GM21515 (cell line): ENCODE measurements at regions not wholly inside any gene's neighbourhood (a gene's known extent, or its start where the extent isn't known, plus 50 kb on each side); places are given as distances from the start of the nearest gene placed in this dataset.

Experiments
- ATAC-seq: cut with Tn5 transposase; IDR thresholded peaks from one replicate; pipeline ENCODE4 v1.9.1; 2021; ENCODE audit not compliant: unreplicated experiment

DNA sequence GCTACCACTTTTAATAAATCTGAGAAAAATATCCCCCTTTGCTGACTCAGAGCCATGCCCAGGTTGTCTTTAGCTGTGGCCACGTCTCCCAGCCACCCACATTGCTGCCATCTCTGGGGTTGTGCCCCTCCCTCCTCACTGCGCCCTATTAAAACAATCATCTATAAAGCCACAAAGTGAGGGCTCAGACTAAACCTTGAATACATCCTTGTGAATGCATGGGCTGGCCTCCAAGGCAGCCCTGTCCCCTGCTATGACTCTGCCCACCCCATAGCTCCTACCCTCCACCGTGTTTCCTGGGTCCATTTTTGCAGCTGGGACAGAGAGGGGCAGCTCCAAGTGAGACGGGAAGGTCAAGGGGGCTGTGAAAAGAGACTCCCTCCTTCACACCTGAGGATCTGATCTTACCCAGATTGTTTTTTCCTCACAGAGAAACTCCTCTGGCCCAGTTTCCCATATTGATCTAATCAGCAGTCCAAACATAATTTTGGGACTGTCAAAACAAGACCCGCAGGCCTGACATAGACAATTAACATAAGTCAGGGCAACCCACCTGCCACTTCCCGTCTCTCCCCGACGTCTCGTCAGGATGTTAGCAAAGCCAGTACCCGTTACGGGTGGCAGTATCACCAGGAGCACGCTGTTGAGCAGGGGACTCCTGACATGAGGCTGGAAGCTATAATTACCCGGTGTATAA is 199.0 kb downstream of the KATNAL1 start:
- ATAC-seq, result no peak

DNA sequence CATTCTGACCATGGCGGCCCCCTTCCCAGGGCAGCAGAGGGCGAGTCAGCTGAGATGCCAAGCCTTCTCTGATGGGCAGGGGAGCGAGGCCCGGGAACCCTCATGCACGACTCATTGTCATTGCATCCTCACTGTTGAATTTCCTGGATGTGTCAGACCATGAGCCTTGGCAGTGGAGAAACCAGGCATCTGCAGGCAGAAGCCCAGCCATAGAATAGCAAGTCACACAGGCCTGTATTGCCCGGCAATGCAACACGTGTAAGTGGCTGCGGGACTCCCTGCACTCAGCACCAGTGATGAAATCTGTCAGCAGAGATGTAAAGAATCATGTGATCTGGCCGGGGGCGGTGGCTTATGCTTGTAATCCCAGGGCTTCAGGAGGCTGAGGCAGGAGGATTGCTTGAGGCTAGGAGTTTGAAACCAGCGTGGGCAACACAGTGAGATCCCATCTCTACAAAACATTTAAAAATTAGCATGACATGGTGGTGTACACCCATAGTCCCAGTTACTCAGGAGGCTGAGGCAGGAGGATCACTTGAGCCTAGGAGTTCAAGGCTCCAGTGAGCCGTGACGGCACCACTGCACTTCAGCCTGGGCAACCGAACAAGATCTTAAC is 199.7 kb downstream of the KATNAL1 start:
- no peak for ATAC-seq

DNA sequence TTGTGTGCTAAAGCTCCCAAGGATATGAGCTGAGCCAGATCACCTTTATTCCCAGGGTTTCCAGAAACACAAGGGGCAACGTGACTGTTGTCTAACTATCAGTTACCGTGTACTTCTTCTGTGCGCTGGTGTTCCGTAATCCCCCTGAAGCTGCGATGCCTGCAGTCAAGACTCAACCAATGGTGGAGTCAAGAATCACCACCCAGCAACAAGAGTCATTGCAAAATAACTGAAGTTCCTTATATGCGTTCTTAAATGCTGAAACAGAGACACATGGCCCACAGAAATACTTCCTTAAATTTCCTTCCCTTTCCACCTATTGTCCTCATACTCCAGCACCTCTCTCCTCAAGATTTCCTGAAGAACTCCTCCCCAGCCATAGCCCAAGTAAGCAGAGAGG is 200.2 kb downstream of the KATNAL1 start:
- no peak for ATAC-seq

DNA sequence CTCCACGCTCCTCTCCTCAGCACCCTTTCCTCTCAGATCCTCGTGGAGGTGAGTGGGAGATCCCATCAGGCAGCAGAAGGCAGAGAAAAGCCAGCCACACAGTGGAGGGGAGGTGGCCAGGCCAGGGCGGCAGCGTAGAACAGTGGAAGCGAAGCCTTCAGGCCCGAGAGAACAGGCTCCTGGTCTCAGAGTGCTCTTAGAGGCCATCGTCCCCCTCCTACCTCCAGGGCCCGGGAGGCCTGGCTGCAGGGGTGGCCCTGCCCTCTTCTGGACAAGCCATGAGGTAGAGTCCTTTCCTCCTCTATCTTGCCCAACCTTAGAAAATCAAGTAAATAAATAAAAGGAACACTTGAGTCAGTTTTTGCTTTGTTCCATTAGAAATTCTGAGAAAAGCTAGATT is 202.0 kb downstream of the KATNAL1 start:
- ATAC-seq, result no peak

DNA sequence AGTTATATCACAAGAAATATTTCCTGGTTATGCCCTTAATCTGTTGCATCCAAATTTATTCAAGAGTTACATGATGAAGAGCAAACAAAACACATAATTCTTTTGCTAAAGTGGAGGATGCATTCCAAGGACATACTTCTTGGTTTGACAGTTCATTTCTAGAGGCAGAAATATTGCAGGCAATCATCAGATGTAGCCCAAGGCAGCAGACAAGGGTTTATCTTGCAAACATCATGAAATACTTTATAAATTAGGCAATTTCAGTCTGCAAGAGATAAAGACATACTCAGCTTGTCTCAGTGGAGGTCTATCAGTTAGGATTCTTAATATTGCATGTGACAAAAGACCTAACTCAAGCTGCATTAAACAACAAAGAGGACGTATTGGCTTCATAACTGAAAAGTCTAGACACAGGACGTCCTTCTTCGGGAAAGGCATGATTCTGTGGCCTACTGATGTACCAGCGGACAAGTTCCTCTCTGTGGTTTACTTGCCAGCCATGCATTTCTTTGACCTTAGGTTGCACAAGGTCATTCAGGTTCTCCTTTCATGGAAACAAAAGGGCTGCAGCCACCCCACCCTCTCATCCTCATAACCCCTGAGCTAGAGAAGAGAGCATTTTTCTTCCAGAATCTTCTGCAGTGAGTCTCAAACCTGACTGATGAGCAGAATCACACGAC is 204.1 kb downstream of the KATNAL1 start:
- no peak for ATAC-seq

DNA sequence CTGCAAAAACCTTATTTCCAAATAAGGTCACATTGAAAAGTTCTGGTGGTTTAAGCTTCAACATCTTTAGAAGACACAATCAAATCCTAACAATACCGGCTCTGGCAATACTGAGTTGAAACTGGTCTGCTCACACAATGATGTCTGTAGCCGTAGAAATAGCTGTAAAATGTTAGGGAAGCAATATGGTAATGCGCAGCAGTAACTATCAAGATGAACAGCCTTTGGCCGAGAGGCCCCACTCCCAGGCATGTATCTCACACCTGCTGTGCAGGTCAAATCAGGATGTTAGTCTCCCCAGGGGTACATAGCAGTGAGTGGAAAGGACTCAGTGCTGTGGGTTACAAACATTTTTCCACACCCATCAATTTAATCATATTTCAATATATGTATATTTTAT is 207.1 kb downstream of the KATNAL1 start:
- no peak for ATAC-seq

DNA sequence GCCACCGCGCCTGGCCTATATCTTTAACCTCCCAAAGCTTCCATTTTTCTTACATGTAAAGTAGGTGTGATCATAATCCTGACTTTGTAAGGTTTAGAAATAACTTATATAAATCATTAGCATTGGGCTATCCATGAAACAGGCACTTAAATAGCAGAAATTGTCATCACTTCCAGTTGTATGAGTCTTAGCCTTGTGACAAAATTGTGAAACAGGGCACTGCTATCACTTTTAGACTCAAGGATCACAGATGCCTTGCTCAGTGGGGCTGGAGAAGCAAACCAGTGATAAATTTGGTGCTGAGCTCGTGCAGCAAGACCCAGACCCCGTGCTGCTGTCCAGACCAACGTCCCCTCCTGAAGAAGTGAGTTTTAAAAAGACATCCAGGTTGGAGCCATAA is 209.7 kb downstream of the KATNAL1 start:
- no peak for ATAC-seq

DNA sequence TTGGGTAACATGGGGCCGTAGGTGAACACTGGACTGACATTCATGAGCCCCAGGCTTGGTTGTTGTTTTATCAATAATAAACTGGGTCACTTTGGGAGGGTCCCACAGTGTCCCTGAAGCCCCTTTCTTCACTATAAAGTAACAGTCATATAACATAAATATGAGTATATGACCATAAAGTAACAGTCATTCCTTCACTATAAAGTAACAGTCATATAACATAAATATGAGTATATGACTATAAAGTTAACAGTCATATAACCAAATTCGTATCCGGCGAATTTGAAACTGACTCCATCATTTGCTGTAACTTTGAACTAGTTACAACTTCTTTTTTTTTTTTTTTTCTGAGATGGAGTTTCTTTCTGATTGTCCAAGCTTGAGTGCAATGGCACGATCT is 210.3 kb downstream of the KATNAL1 start:
- ATAC-seq, result no peak

DNA sequence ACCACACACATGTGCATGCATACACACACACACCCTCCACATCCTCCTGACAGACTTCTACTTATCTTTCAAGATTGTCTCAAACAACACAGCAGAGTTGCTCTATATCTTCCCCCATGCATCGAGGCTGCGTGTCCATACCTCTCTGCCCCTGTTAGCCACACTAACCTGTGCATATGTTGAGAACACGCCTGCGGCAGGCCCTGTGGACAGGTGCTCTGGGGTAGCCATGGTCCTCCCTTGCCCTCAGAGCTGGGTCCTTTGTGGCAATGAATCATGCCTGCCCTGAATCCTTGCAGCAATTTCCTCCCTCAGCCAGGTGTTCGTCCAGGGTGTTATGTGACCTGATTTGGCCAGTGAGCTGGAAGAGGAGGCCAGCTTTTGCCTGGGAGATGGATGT is 213.3 kb downstream of the KATNAL1 start:
- ATAC-seq, result no peak

DNA sequence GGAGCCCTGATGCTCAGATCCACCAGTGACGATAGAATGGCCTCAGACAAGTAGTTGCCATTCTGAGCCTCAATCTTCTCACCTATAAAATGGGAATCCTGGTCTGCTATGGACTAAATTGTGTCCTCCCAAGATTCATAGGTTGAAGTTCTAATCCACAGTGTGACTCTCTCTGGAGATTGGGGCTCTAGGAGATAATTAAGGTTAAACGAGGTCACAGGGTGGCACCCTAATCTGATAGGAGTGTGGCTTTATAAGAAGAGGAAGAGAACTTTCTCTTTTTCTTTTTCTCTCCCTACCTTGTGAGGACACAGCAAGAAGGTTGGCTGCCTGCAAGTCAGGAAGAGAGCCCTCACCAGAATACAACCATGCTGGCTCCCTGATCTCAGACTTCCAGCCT is 214.1 kb downstream of the KATNAL1 start:
- no peak for ATAC-seq

DNA sequence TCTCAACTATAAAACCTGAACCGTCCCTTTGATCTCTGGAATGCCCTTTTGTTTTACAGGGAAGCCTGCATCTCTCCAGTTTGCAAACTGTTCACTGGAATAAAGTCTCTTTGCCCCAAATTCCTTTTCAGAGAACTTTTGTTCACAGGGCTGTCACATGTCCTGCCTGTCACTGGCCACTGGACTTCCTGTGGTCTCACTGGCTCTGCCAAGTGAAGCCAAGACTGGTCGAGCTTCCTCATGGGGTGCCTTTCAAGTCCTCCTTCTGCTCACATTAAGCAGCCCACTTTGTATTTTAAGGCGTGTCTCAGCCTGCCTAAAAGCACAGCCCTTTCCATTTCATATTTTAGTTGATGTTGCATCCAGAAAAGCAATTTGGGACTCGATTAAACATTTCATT is 215.7 kb downstream of the KATNAL1 start:
- no peak for ATAC-seq

DNA sequence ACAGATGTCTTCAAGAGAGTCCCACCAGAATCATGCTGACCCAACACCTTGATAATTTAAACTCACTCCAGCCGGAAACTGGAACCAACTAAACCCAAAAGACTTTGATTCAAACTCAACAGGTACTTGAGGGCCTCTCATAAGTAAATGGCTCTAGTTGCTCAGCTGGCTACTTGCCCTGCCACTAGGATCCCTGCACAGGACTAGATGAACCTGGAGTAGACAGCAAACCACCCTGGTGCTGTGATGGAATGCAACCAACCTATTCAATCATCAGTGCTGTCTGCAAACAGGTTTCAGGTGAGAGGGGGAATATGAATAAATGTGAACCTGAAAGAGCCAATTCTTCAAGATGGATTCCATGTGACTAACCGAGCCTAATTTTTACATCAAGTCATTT is 216.3 kb downstream of the KATNAL1 start:
- ATAC-seq, result no peak

DNA sequence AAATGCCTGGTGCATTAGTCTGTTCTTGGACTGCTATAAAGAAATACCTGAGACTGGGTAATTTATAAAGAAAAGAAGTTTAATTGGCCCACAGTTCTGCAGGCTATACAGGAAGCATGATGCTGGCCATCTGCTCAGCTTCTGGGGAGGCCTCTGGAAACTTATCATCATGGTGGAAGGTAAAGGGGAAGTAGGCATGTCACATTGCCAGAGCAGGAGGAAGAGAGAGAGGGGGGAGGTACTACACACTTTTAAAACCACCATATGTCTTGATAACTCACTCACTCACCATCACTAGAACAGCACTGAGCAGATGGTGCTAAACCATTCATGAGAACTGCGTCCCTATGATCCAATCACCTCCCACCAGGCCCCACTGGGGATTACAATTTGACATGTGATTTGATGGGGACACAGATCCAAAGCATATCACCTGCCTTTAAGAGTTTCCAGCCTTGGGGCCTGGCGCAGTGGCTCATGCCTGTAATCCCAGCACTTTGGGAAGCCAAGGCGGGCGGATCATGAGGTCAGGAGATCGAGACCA is 219.0 kb downstream of the KATNAL1 start:
- ATAC-seq, result no peak

DNA sequence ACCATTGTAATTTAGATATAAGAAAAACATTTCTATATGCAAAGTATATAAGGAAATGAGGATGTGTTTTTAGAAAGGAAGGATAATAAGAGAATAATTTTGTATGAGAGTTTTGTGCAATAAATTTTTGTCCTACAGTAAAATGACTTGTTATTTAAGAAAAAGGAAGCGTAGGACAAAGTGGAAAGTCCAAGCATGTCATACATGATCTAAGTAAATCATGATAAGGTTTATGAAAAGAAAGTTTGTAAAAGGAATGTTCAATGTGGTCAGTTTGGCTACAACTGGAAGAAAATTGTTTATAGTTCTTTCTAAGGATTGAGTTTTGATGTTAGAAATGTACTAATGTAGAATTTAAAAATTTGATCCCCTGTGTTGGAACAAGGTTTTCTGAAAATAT is 222.3 kb downstream of the KATNAL1 start:
- no peak for ATAC-seq

DNA sequence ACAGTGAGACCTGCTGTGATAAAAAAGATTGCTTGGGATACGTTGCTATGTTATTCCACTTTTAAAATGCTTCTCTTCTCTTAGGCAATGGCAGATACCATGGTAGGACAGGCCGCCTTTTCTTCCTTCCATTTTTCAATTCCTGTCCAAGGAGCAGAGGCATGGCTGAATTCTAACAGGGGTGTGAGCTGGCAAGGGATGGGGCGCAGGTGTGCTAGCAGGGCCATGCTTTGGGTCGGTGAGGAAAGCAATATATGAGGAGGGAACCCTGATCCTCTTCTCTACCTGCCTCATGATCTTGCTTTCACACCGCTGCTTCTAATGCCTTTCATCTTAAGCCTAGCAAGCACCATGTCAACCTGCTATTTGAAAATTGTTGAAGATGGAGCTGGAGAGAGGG is 225.0 kb downstream of the KATNAL1 start:
- ATAC-seq, result no peak

DNA sequence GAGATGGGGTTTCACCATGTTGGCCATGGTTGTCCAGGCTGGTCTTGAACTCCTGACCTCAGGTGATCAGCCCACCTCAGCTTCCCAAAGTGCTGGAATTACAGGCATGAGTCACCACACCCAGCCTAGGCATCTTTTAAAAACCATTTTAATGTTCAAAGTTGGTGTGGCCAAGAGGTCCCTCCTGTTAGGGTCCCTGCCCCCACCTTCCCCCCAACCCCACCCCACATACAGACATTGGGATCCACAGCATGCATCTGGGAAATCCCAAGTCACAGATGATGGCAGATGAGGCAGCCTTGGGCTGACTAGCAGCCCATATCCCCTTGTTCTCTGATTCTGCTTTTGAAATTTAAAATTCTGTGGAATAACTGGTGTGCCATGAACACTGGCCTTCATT is 226.0 kb downstream of the KATNAL1 start:
- ATAC-seq, result no peak

DNA sequence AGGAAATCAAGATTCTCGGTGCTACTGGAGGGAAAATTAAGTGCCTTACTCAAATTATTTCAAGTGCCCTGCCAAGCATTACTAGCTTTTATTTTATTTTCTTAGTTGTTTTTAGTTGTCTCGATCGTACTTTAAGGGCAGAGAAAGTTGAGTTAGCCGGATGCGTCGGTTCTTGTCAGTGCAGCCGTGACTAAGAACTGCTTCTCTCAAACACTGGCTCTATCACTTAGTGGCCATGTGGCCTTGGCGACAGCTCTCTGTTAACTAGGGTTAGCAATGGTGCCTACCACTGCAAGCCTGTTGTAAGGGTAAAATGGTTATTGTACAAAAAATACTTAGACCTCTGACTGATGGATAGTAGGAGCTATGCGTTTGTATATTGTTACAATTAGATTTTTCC is 227.8 kb downstream of the KATNAL1 start:
- no peak for ATAC-seq

DNA sequence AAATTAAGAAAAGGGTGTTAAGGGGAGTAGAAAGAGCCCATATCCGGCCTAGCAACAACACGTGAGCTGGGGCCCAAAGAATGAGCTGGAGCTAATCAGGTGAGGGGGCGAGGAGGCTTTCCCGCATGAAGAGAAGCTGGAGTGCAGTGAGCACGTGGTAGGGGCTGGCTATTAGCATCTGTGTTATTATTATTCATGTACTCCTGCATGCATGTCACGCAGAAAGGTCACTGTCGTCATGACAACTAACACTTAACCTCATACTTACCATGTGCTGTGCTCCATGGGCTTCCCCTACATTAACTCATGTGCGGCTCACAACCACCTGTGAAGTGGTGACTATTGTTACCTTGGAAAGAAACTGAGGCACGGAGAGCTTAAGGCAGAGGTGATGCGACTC is 227.6 kb upstream of the UBL3 start:
- ATAC-seq, result no peak

DNA sequence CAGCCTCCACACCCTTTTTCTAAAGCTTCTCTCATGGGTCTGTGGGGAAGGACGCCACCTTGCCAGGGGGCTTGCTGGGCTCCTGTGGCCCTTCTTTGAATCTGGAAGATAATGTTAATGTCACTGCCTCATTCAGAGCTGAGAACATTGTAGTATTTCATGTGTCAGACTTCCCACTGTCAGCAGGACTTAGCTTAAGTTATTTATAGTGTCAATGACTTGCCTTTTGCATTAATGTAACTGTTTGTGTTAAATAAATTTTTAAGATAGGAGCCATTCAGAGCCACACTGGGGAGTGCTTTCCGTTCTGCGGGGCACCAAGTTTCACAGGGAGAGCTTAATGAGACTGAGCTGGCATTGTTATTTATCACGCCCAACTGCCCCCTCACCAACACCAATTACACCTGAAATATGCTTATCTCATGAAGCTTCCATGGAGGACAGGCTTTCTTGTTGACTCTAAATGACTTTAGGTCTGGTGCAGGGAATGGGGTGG is 226.9 kb upstream of the UBL3 start:
- ATAC-seq, result no peak

DNA sequence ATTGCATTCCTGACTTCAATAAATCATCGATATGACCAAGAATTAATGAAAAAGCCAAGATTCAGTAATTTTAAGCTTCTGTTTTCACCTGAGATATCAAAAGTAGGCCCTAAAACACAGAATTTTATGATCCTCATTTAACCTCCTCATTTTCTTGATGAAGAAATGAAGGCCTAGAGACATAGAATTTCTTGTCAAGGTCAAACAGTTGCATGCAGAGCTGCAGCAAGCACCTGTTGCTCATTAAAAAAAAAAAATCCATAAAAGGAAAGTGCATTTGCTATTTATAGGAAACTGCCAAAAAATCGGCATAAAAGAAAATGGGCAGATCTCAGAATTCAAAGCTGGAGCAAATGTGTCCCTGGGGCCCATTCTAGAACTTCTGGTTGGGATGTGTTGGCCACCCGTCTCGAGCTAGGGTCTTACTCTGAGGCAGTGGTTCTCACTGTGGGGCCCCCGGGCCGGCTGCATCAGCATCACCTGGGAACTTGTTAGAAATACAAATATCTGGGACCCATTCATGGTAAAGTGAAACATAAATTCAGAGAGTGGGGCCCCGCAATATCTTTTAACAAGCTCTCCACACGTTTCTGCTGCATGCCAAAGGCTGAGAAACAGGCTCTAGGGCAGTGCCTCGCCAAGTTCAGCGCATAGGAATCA is 224.7 kb upstream of the UBL3 start:
- ATAC-seq, result no peak

DNA sequence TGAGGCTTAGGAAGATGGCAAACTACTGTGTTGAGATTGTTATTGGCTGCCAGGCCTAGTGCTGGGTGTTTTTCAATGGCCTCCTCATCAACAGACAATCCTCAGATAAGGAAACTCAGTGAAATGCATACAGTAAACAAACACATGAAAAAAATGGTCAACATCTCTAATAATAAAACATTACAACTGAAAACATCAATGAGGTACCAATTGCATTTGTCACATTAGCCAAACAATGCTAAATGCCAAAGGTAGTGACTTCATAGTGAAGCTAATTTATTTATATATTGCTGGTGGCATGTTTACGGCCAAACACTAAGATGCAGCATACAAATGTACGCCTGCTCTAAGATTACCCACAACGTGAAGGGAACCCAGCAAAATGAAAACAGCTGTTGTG is 224.0 kb upstream of the UBL3 start:
- ATAC-seq, result no peak

DNA sequence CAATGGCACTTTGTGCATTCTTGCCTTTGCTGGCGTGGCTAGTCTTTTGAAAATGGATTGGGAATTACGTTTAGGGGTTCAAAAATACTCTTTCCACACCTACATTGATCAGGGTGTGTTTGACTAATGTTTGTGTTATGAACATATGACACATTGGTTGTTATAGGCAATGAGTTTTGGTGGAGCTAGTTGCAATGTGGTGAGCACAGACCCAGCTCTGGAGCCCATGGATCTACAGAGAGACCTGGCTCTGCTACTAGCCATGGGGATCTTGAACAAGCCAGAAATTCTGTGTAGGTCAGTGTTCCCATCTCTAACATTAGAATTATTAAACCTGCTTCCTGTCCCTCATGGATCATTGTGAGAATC is 222.4 kb upstream of the UBL3 start:
- no peak for ATAC-seq
